Neural cell (in vitro differentiated cells): ENCODE measurements at regions not wholly inside any gene's neighbourhood (a gene's known extent, or its start where the extent isn't known, plus 50 kb on each side); places are given as distances from the start of the nearest gene placed in this dataset.

ENCODE experiments used
- H2AFZ ChIP-seq: fragments of 200-600, 300-800 bp; sonication (generic), shearing (Covaris generic); 2 replicates; pipeline ENCODE4 v1.6.0; 2014; ENCODE audit warnings: low read depth, mild to moderate bottlenecking, antibody characterized with exemption, low read length, moderate library complexity
- H3F3A ChIP-seq: fragments of 200-600 bp; shearing (Covaris generic); 2 replicates; pipeline ENCODE4 v1.6.1; 2016; ENCODE audit warnings: mild to moderate bottlenecking, moderate library complexity, mixed read lengths, antibody characterized with exemption, low read length; ENCODE audit not compliant: insufficient read depth, poor library complexity, severe bottlenecking
- H3K27ac ChIP-seq: fragments of 200-600, 300-800 bp; sonication (generic), shearing (Covaris generic); 2 replicates; pipeline ENCODE4 v1.5.1; 2014; ENCODE audit warnings: mild to moderate bottlenecking, low read length, moderate library complexity
- H3K27me3 ChIP-seq: fragments of 300-800, 200-600 bp; sonication (generic), shearing (Covaris generic); 2 replicates; pipeline ENCODE4 v1.6.0; 2014; ENCODE audit warnings: mild to moderate bottlenecking, low read depth, low read length, moderate library complexity; ENCODE audit not compliant: insufficient read depth
- H3K36me3 ChIP-seq: fragments of 300-800, 200-600 bp; sonication (generic), shearing (Covaris generic); 2 replicates; pipeline ENCODE4 v1.5.1; 2014; ENCODE audit warnings: mild to moderate bottlenecking, antibody characterized with exemption, low read length, moderate library complexity; ENCODE audit not compliant: insufficient read depth
- H3K4me2 ChIP-seq: fragments of 300-800, 200-600 bp; sonication (generic), shearing (Covaris generic); 2 replicates; pipeline ENCODE4 v1.6.0; 2014; ENCODE audit warnings: mild to moderate bottlenecking, low read length
- H3K4me3 ChIP-seq: fragments of 300-800, 200-600 bp; sonication (generic), shearing (Covaris generic); 2 replicates; pipeline ENCODE4 v1.5.1; 2014; ENCODE audit warnings: mild to moderate bottlenecking, low read length, moderate library complexity
- H3K79me2 ChIP-seq: fragments of 200-600 bp; shearing (Covaris generic); replicated peaks from 2 replicates; pipeline ENCODE4 v1.6.0; 2014; ENCODE audit warnings: mild to moderate bottlenecking, low read length, moderate library complexity; ENCODE audit not compliant: insufficient read depth
- H3K9ac ChIP-seq: fragments of 300-800, 200-600 bp; sonication (generic), shearing (Covaris generic); 2 replicates; pipeline ENCODE4 v1.6.1; 2016; ENCODE audit warnings: mild to moderate bottlenecking, low read length, mixed read lengths
- H3K9me2 ChIP-seq: fragments of 200-600 bp; shearing (Covaris generic); 2 replicates; pipeline ENCODE4 v1.6.1; 2016; ENCODE audit warnings: mild to moderate bottlenecking, low read length, mixed read lengths; ENCODE audit not compliant: insufficient read depth
- H3K9me3 ChIP-seq: fragments of 200-600, 300-800 bp; sonication (generic), shearing (Covaris generic); 2 replicates; pipeline ENCODE4 v1.6.1; 2016; ENCODE audit warnings: mild to moderate bottlenecking, mixed run types, low read length, moderate library complexity, mixed read lengths
- H4K20me1 ChIP-seq: fragments of 200-600 bp; shearing (Covaris generic); 2 replicates; pipeline ENCODE4 v1.6.1; 2016; ENCODE audit warnings: mild to moderate bottlenecking, mixed run types; ENCODE audit not compliant: insufficient read depth
- EP300 ChIP-seq: fragments of 450-650 bp; conservative IDR thresholded peaks from 2 replicates; pipeline ENCODE4 v1.6.1; 2014; ENCODE audit warnings: antibody characterized with exemption, mild to moderate bottlenecking, moderate library complexity; ENCODE audit not compliant: poor library complexity, severe bottlenecking
- EZH2 ChIP-seq: fragments of 200-600, 300-800 bp; shearing (Covaris generic), sonication (generic); IDR thresholded peaks from 2 replicates; pipeline ENCODE4 v1.6.1; 2014; ENCODE audit warnings: antibody characterized with exemption, low read length, borderline replicate concordance, mild to moderate bottlenecking; ENCODE audit not compliant: insufficient read depth, poor library complexity, severe bottlenecking
- MXI1 ChIP-seq: fragments of 450-650 bp; conservative IDR thresholded peaks from 2 replicates; pipeline ENCODE4 v1.6.1; 2014; ENCODE audit warnings: antibody characterized with exemption, mild to moderate bottlenecking; ENCODE audit not compliant: poor library complexity, severe bottlenecking
- POLR2AphosphoS5 ChIP-seq: IDR thresholded peaks from 2 replicates; pipeline ENCODE4 v1.6.1; 2012
- RAD21 ChIP-seq: fragments of 450-650 bp; conservative IDR thresholded peaks from 2 replicates; pipeline ENCODE4 v1.6.1; 2014; ENCODE audit warnings: antibody characterized with exemption, mild to moderate bottlenecking, moderate library complexity
- SMC3 ChIP-seq: fragments of 450-650 bp; conservative IDR thresholded peaks from 2 replicates; pipeline ENCODE4 v1.6.1; 2014; ENCODE audit warnings: antibody characterized with exemption, mild to moderate bottlenecking, moderate library complexity; ENCODE audit not compliant: poor library complexity
- TAF1 ChIP-seq: IDR thresholded peaks from 2 replicates; pipeline ENCODE4 v1.6.1; 2012; ENCODE audit warnings: low read depth
- TF ChIP-seq, protein P1 (sequence below): fragments of 450-650 bp; IDR thresholded peaks from 2 replicates; pipeline ENCODE4 v1.5.1; 2014; ENCODE audit warnings: antibody characterized with exemption, mild to moderate bottlenecking, moderate library complexity; ENCODE audit not compliant: poor library complexity, severe bottlenecking
- TF ChIP-seq, protein P2 (sequence below): IDR thresholded peaks from 2 replicates; pipeline ENCODE4 v1.6.1; 2012; ENCODE audit warnings: borderline replicate concordance

DNA sequence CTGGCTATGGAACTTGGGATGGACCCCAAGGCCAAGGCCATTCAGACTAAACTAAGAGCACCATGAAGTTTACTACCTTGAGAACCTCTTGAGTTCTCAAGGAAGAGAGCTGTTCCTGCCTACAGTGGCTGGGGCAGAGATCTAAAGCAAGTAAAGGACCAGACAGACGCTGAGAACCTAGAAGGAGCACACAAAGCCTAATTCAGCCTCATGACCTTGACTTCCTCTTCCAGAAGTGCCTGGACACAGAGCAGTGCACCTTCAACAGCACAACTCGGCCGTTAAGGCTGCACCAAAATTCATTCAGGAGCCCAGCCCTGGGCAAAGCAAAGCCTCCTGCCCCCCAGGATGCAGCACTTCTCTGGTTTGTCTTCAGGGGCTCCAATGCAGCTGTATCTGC is 82.9 kb upstream of the AKIP1 start:
- Histone ChIP-seq H3K9ac (no peak overlapping the region), H3K27ac (no peak overlapping the region), H4K20me1 (no peaks in the 10 kb centered on the region), H3K4me2 (no peak overlapping the region), H2AFZ (no peak overlapping the region), H3K4me3 (no peak overlapping the region), H3K9me2 (no peaks in the 10 kb centered on the region), H3K9me3 (no peaks in the 10 kb centered on the region), H3K36me3 (no peaks in the 10 kb centered on the region), H3K79me2 (no peaks in the 10 kb centered on the region), H3F3A (no peaks in the 10 kb centered on the region), H3K27me3 (no peaks in the 10 kb centered on the region)
- no peak for TF ChIP-seq RAD21

DNA sequence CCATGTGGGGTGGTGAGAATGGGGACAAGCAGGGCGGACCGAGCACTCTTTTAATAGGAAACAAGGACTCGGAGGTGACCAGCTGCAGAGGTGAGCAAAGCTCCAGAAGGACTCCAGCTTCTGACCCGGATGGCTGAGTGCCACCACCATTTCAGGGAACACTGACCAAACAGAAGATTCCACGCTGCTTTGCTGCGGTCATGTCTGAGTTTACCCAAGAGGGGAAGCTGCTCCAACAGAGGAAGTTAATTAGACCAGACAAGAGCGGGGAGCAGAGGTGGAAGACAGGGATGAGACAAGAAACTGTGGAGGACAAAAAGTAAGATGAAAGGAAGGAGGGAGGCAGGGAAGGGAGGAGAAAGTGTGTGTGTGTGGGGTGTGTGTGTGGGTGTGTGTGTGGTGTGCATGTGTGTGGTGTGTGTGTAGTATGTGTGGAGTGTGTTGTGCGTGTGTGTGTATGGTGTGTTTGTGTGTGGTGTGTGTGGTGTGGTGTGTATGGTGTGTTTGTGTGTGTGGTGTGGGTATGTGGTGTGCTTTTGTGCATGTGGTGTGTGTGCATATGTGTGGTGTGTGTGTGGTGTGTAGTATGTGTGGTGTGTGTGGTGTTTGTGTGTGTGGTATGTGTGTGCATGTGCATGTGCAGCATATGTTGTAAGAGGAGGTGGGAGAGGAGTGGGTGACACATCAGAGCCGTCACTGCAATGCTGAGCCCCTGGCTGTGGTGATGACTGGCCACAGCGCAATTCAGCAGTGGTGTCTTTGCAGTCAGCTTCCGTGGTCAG is 82.2 kb upstream of the AKIP1 start:
- Histone ChIP-seq H3K9ac (no peak overlapping the region), H3K9me2 (no peaks in the 10 kb centered on the region), H3K9me3 (no peaks in the 10 kb centered on the region), H3K4me2 (no peak overlapping the region), H3K4me3 (no peak overlapping the region), H3K27me3 (no peaks in the 10 kb centered on the region), H3K27ac (no peak overlapping the region), H3K36me3 (no peaks in the 10 kb centered on the region), H4K20me1 (no peaks in the 10 kb centered on the region), H3K79me2 (no peaks in the 10 kb centered on the region), H3F3A (no peaks in the 10 kb centered on the region), H2AFZ (no peak overlapping the region)
- TF ChIP-seq EP300 (no peak), SMC3 (no peak), MXI1 (no peak), POLR2AphosphoS5 (no peak), TAF1 (no peak), RAD21 (no peak), EZH2 (no peak)
- TF ChIP-seq, protein P1, sequence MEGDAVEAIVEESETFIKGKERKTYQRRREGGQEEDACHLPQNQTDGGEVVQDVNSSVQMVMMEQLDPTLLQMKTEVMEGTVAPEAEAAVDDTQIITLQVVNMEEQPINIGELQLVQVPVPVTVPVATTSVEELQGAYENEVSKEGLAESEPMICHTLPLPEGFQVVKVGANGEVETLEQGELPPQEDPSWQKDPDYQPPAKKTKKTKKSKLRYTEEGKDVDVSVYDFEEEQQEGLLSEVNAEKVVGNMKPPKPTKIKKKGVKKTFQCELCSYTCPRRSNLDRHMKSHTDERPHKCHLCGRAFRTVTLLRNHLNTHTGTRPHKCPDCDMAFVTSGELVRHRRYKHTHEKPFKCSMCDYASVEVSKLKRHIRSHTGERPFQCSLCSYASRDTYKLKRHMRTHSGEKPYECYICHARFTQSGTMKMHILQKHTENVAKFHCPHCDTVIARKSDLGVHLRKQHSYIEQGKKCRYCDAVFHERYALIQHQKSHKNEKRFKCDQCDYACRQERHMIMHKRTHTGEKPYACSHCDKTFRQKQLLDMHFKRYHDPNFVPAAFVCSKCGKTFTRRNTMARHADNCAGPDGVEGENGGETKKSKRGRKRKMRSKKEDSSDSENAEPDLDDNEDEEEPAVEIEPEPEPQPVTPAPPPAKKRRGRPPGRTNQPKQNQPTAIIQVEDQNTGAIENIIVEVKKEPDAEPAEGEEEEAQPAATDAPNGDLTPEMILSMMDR, result no peak
- TF ChIP-seq, protein P2, sequence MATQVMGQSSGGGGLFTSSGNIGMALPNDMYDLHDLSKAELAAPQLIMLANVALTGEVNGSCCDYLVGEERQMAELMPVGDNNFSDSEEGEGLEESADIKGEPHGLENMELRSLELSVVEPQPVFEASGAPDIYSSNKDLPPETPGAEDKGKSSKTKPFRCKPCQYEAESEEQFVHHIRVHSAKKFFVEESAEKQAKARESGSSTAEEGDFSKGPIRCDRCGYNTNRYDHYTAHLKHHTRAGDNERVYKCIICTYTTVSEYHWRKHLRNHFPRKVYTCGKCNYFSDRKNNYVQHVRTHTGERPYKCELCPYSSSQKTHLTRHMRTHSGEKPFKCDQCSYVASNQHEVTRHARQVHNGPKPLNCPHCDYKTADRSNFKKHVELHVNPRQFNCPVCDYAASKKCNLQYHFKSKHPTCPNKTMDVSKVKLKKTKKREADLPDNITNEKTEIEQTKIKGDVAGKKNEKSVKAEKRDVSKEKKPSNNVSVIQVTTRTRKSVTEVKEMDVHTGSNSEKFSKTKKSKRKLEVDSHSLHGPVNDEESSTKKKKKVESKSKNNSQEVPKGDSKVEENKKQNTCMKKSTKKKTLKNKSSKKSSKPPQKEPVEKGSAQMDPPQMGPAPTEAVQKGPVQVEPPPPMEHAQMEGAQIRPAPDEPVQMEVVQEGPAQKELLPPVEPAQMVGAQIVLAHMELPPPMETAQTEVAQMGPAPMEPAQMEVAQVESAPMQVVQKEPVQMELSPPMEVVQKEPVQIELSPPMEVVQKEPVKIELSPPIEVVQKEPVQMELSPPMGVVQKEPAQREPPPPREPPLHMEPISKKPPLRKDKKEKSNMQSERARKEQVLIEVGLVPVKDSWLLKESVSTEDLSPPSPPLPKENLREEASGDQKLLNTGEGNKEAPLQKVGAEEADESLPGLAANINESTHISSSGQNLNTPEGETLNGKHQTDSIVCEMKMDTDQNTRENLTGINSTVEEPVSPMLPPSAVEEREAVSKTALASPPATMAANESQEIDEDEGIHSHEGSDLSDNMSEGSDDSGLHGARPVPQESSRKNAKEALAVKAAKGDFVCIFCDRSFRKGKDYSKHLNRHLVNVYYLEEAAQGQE, result no peak
